IPS-NIHi7 (cell line): ENCODE measurements at regions not wholly inside any gene's neighbourhood (a gene's known extent, or its start where the extent isn't known, plus 50 kb on each side); places are given as distances from the start of the nearest gene placed in this dataset.

Experiments used
- DNase-seq: peaks from one replicate; pipeline ENCODE4 v3.0.0; 2012; ENCODE audit warnings: mixed read lengths; ENCODE audit errors: extremely low spot score

DNA sequence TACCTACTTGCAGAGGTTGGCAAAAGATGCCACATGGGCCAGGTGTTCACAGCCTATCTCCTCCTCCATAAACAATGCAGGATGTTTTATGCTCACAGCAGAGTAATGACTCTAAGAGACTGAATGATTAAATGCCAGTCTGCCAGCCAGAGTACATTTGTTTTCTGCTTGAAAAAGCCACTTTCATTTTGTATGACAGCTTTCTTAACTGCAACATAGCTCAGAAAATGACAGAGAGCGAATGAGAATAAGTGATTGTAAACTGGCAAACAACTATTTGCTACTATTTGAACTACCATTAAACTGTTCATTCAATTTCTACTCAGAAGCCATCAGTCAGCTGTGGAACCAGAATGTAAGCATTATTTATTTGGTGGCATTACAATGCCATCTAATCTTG lies 50.6 kb upstream of the DCC start:
- DNase-seq = no peak
